Ovary (tissue), 7 donors: ENCODE measurements at regions not wholly inside any gene's neighbourhood (a gene's known extent, or its start where the extent isn't known, plus 50 kb on each side); places are given as distances from the start of the nearest gene placed in this dataset.
A peak's percentile ranks its signal among the peaks of the same experiment; 100 is the strongest.

Experiments
- DNase-seq, 5 donors: peaks; one replicate each; pipeline ENCODE4 v3.0.0-alpha.2; 2019 to 2020
- H3K27ac ChIP-seq, 2 donors: fragments of 200-600 bp; one replicate each; pipeline versions ENCODE4 v1.5.1 to v1.8.0; 2019 to 2022
- H3K27me3 ChIP-seq: fragments of 200-600 bp; one replicate; pipeline ENCODE4 v1.8.0; 2022
- H3K36me3 ChIP-seq: fragments of 200-600 bp; sonication (generic); one replicate; pipeline ENCODE4 v1.5.1; 2019
- H3K4me1 ChIP-seq: one replicate; pipeline ENCODE4 v1.8.1; 2013; ENCODE audit warnings: mild to moderate bottlenecking, moderate library complexity; ENCODE audit not compliant: insufficient read depth
- H3K4me3 ChIP-seq: fragments of 200-600 bp; sonication (generic); one replicate; pipeline ENCODE4 v1.5.1; 2017
- H3K9me3 ChIP-seq, 2 donors: fragments of 200-600 bp in 1 of 2; sonication (generic) in 1 of 2; one replicate each; pipeline versions ENCODE4 v1.5.1 to v1.8.1; 2013 to 2019; ENCODE audit warnings: mild to moderate bottlenecking in 1 of 2, moderate library complexity in 1 of 2
- CTCF ChIP-seq, 3 donors: fragments of 450-650 bp in 2 of 3; fragments of 200-600 bp in 1 of 3; IDR thresholded peaks; one replicate each; pipeline versions ENCODE4 v1.5.1 to v1.8.0; 2016 to 2022; ENCODE audit warnings: antibody characterized with exemption in 3 of 3, mild to moderate bottlenecking in 1 of 3
- EP300 ChIP-seq: sonication (generic); formaldehyde crosslinking; IDR thresholded peaks from one replicate; pipeline ENCODE4 v1.6.1; 2017; ENCODE audit warnings: antibody characterized with exemption
- POLR2A ChIP-seq: fragments of 450-650 bp; IDR thresholded peaks from one replicate; pipeline ENCODE4 v1.6.1; 2017; ENCODE audit warnings: antibody characterized with exemption, mild to moderate bottlenecking, moderate library complexity
- WGBS, 3 donors: extraction: QIAGEN DNeasy Blood & Tissue Kit in 1 of 3; methylation state at CpG; one replicate each; pipeline versions ENCODE4 v1.1.5 to v1.1.7; 2013 to 2017; 5-methylcytosine and 5-hydroxymethylcytosine counted together
- intact Hi-C, 4 donors: fragments of 100-400 bp; cut with DNase I; formaldehyde crosslinking; loops; one replicate each; pipeline versions ENCODE4 v1.11.0 to v1.15.1; 2022 to 2023
- donor health status: DM: no; HTN: no; CAD: no; lungs with moderate emphysema.
- donor health status: DM: no; HTN: no; CAD: no.
- donor health status: Bipolar disorder and iron deficiency.
- donor health status: DM: no; HTN: no; CAD: no.
- donor health status: DM: yes; HTN: yes; CAD: no.

- 85 to 92% (median 92%) methylated on average over 3 of the region's 3 CpGs for WGBS, 3 donors
- intact Hi-C loops = loop anchor here in 3 of 4 donors (5.0 to 10.0 kb wide), 5 partner anchors 120 to 170 kb away; no protein-coding TSS in a partner anchor
- no peak overlapping the region for H3K27ac ChIP-seq
- DNase-seq = no peak
- H3K36me3 ChIP-seq = no peaks in the 10 kb centered on the region
- H3K4me1 ChIP-seq = peaks cover 2% of the 10 kb centered on the region
- no peaks in the 10 kb centered on the region for H3K27me3 ChIP-seq
- no peak overlapping the region for H3K4me3 ChIP-seq
- no peaks in the 10 kb centered on the region for H3K9me3 ChIP-seq
- TF ChIP-seq CTCF (IDR thresholded peaks at IDR 0.05) = no peak
- TF ChIP-seq EP300 = no peak
- no peak for TF ChIP-seq POLR2A
These were observed 132.3 kb upstream of the WNT4 start for GRCh38 chr1:22275167-22275566.

- DNase-seq = peak; percentile 55 to 77 (median 63)
- peak; percentile 51 to 71 (median 55) for TF ChIP-seq CTCF (IDR thresholded peaks at IDR 0.05)
- TF ChIP-seq EP300 = no peak
- no peak for TF ChIP-seq POLR2A
- Histone ChIP-seq H3K4me1 (peaks cover 2% of the 10 kb centered on the region), H3K36me3 (no peaks in the 10 kb centered on the region), H3K27ac (no peak overlapping the region), H3K4me3 (no peak overlapping the region), H3K9me3 (no peaks in the 10 kb centered on the region), H3K27me3 (no peaks in the 10 kb centered on the region)
- WGBS, 3 donors = 36 to 43% (median 38%) methylated on average over 16 of the region's 16 CpGs
- intact Hi-C loops = loop anchor here in 3 of 4 donors (5.0 to 10.0 kb wide), 5 partner anchors 121 to 171 kb away; no protein-coding TSS in a partner anchor
These were observed 132.9 kb upstream of the WNT4 start for GRCh38 chr1:22275626-22276395.

- Histone ChIP-seq H3K4me1 (peaks cover 2% of the 10 kb centered on the region), H3K27me3 (no peaks in the 10 kb centered on the region), H3K9me3 (no peaks in the 10 kb centered on the region), H3K4me3 (no peak overlapping the region), H3K27ac (no peak overlapping the region), H3K36me3 (no peaks in the 10 kb centered on the region)
- no peak for DNase-seq
- WGBS, 3 donors = 88 to 94% (median 91%) methylated on average over 1 of the region's 1 CpG
- intact Hi-C loops = loop anchor here in 3 of 4 donors (5.0 to 10.0 kb wide), 5 partner anchors 122 to 172 kb away; no protein-coding TSS in a partner anchor
- no peak for TF ChIP-seq POLR2A
- TF ChIP-seq EP300 = no peak
- TF ChIP-seq CTCF (IDR thresholded peaks at IDR 0.05) = no peak
These were observed 133.5 kb upstream of the WNT4 start for GRCh38 chr1:22276396-22276748.

- WGBS, 3 donors = 80 to 87% (median 81%) methylated on average over 10 of the region's 10 CpGs
- TF ChIP-seq POLR2A (no peak), CTCF (IDR thresholded peaks at IDR 0.05) (no peak), EP300 (no peak)
- peaks cover 2% of the 10 kb centered on the region for H3K4me1 ChIP-seq
- intact Hi-C loops = loop anchor here in 3 of 4 donors (5.0 to 10.0 kb wide), 5 partner anchors 123 to 173 kb away; no protein-coding TSS in a partner anchor
- H3K4me3 ChIP-seq = no peak overlapping the region
- H3K27ac ChIP-seq = no peak overlapping the region
- H3K9me3 ChIP-seq = no peaks in the 10 kb centered on the region
- no peak for DNase-seq
- no peaks in the 10 kb centered on the region for H3K27me3 ChIP-seq
- H3K36me3 ChIP-seq = no peaks in the 10 kb centered on the region
These were observed 134.8 kb upstream of the WNT4 start for GRCh38 chr1:22277662-22278061.
